ENCODE measurements at regions not wholly inside any gene's neighbourhood (a gene's known extent, or its start where the extent isn't known, plus 50 kb on each side); places are given as distances from the start of the nearest gene placed in this dataset.
"Not testable (repeated sequence)": the region's sequence is repeated elsewhere in the genome, so short reads cannot be mapped to it uniquely, and the experiment has no call there.

- Histone ChIP-seq H3K27me3 (ENCODE audit: insufficient read depth, low read length) (no peaks in the 10 kb centered on the region), H3K4me2 (ENCODE audit: low read length) (no peak overlapping the region), H3K27ac (ENCODE audit: low read depth, low read length) (no peak overlapping the region), H3K79me2 (ENCODE audit: insufficient read depth, low read length) (no peaks in the 10 kb centered on the region), H2AFZ (ENCODE audit: low read depth, low read length) (no peak overlapping the region), H3K4me1 (ENCODE audit: insufficient read depth, low read length) (no peaks in the 10 kb centered on the region), H4K20me1 (ENCODE audit: insufficient read depth, low read length) (no peaks in the 10 kb centered on the region), H3K4me3 (ENCODE audit: insufficient read depth, low read depth, low read length) (no peak overlapping the region), H3K9me3 (ENCODE audit: insufficient read depth, low read depth, low read length) (no peaks in the 10 kb centered on the region), H3K9ac (ENCODE audit: low read length) (no peak overlapping the region), H3K36me3 (ENCODE audit: insufficient read depth, low read length) (no peaks in the 10 kb centered on the region)
- H3K9me3 Mint-ChIP-seq (ENCODE audit: unreplicated experiment): no peaks in the 10 kb centered on the region
- TF ChIP-seq CTCF (IDR thresholded peaks at IDR 0.05; ENCODE audit: insufficient read depth, low read depth, low read length) (no peak), EZH2 (IDR thresholded peaks at IDR 0.05; ENCODE audit: insufficient read depth, low read length) (no peak)
- H3K27ac Mint-ChIP-seq (ENCODE audit: unreplicated experiment): no peak overlapping the region
- no peak for FAIRE-seq
- H3K36me3 Mint-ChIP-seq (ENCODE audit: low read depth, unreplicated experiment): no peaks in the 10 kb centered on the region
- H3K4me1 Mint-ChIP-seq (ENCODE audit: low read depth, unreplicated experiment): no peaks in the 10 kb centered on the region
- no peak overlapping the region for H3K4me3 Mint-ChIP-seq (ENCODE audit: unreplicated experiment)
- DNase-seq (ENCODE audit: low read depth): no peak
- no peaks in the 10 kb centered on the region for H3K27me3 Mint-ChIP-seq (ENCODE audit: low read depth, unreplicated experiment)
Measured at GRCh38 chr3:193057616-193058015, 140.0 kb upstream of the MB21D2 start.

DNA sequence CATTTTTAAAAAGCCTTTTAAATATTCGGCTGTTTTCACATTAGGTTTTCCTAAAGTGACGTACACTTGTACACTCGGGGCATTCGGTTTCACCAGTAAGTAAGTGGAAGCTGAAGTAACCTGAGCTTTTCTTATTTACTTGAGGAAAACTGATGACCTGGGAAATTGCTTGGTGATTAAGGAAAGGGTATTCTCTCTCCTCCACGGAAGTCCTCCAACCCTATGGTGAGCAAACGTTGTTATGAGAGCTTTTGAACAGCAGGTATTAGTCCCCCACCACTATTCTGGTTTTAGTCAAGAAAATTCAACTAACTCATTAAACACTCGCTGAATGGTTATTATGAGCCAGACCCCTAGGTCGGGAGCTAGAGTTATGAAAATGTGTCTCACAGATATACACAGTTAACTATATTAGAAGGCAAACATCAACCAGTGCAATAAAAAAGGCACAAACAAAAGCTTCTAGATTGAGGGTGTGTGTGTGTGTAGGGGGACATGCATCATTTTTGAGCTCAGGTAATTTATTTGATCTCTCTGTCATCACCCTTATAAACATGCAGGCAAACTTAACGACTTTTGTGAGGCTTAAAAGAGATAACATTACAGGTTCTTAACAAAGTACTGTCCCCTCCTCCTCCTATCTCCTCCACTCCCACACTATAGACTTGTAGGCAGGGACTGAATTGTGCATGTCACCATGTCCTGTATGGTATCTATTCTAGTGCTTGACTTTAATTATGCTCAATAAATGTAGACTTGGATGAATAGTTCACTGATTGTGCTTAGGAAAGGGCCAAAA, 143.3 kb upstream of the MB21D2 start:
- Histone ChIP-seq H4K20me1 (ENCODE audit: insufficient read depth, low read length) (no peaks in the 10 kb centered on the region), H3K4me1 (ENCODE audit: insufficient read depth, low read length) (no peaks in the 10 kb centered on the region), H3K36me3 (ENCODE audit: insufficient read depth, low read length) (no peaks in the 10 kb centered on the region), H3K79me2 (ENCODE audit: insufficient read depth, low read length) (no peaks in the 10 kb centered on the region), H2AFZ (ENCODE audit: low read depth, low read length) (no peak overlapping the region), H3K9me3 (ENCODE audit: insufficient read depth, low read depth, low read length) (no peaks in the 10 kb centered on the region), H3K27me3 (ENCODE audit: insufficient read depth, low read length) (no peaks in the 10 kb centered on the region), H3K4me3 (ENCODE audit: insufficient read depth, low read depth, low read length) (no peak overlapping the region), H3K27ac (ENCODE audit: low read depth, low read length) (no peak overlapping the region), H3K9ac (ENCODE audit: low read length) (no peak overlapping the region), H3K4me2 (ENCODE audit: low read length) (no peak overlapping the region)
- Mint-ChIP-seq H3K27ac (ENCODE audit: unreplicated experiment) (no peak overlapping the region), H3K9me3 (ENCODE audit: unreplicated experiment) (no peaks in the 10 kb centered on the region), H3K27me3 (ENCODE audit: low read depth, unreplicated experiment) (no peaks in the 10 kb centered on the region), H3K4me3 (ENCODE audit: unreplicated experiment) (no peak overlapping the region), H3K36me3 (ENCODE audit: low read depth, unreplicated experiment) (no peaks in the 10 kb centered on the region), H3K4me1 (ENCODE audit: low read depth, unreplicated experiment) (no peaks in the 10 kb centered on the region)
- no peak for DNase-seq (ENCODE audit: low read depth)
- FAIRE-seq: no peak
- TF ChIP-seq EZH2 (IDR thresholded peaks at IDR 0.05; ENCODE audit: insufficient read depth, low read length) (no peak), CTCF (IDR thresholded peaks at IDR 0.05; ENCODE audit: insufficient read depth, low read depth, low read length) (no peak)

- Histone ChIP-seq H3K27me3 (ENCODE audit: insufficient read depth, low read length) (no peaks in the 10 kb centered on the region), H3K79me2 (ENCODE audit: insufficient read depth, low read length) (no peaks in the 10 kb centered on the region), H3K9ac (ENCODE audit: low read length) (no peak overlapping the region), H3K9me3 (ENCODE audit: insufficient read depth, low read depth, low read length) (no peaks in the 10 kb centered on the region), H4K20me1 (ENCODE audit: insufficient read depth, low read length) (no peaks in the 10 kb centered on the region), H3K4me3 (ENCODE audit: insufficient read depth, low read depth, low read length) (no peak overlapping the region), H3K4me1 (ENCODE audit: insufficient read depth, low read length) (no peaks in the 10 kb centered on the region), H2AFZ (ENCODE audit: low read depth, low read length) (no peak overlapping the region), H3K27ac (ENCODE audit: low read depth, low read length) (no peak overlapping the region), H3K4me2 (ENCODE audit: low read length) (no peak overlapping the region), H3K36me3 (ENCODE audit: insufficient read depth, low read length) (no peaks in the 10 kb centered on the region)
- H3K4me1 Mint-ChIP-seq (ENCODE audit: low read depth, unreplicated experiment): no peaks in the 10 kb centered on the region
- peaks cover 3% of the 10 kb centered on the region for H3K9me3 Mint-ChIP-seq (ENCODE audit: unreplicated experiment)
- DNase-seq (ENCODE audit: low read depth) (no peak), FAIRE-seq (no peak)
- H3K27ac Mint-ChIP-seq (ENCODE audit: unreplicated experiment): no peak overlapping the region
- H3K27me3 Mint-ChIP-seq (ENCODE audit: low read depth, unreplicated experiment): no peaks in the 10 kb centered on the region
- H3K4me3 Mint-ChIP-seq (ENCODE audit: unreplicated experiment): no peak overlapping the region
- H3K36me3 Mint-ChIP-seq (ENCODE audit: low read depth, unreplicated experiment): no peaks in the 10 kb centered on the region
- no peak for TF ChIP-seq CTCF (IDR thresholded peaks at IDR 0.05; ENCODE audit: insufficient read depth, low read depth, low read length)
- TF ChIP-seq EZH2 (IDR thresholded peaks at IDR 0.05; ENCODE audit: insufficient read depth, low read length): no peak
Measured at GRCh38 chr3:193068365-193068764, 150.7 kb upstream of the MB21D2 start.

DNA sequence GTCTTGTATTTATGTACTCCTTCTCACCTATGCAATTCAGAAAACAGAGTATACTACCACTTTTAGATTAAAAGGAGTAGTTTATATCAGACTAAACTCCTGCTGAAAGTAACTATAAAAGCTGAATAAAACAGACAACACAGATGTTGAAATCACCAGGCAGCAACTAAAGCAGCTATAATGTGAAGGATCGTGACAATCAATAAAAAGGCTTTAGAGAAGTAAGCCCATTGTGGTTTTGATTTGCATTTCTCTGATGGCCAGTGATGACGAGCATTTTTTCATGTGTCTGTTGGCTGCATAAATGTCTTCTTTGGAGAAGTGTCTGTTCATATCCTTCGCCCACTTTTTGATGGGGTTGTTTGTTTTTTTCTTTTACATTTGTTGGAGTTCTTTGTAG, 152.1 kb upstream of the MB21D2 start:
- not testable (repeated sequence) for H3K4me1 ChIP-seq (ENCODE audit: insufficient read depth, low read length); FAIRE-seq; DNase-seq (ENCODE audit: low read depth); H3K79me2 ChIP-seq (ENCODE audit: insufficient read depth, low read length); H3K36me3 Mint-ChIP-seq (ENCODE audit: low read depth, unreplicated experiment); H3K4me3 ChIP-seq (ENCODE audit: insufficient read depth, low read depth, low read length); H3K36me3 ChIP-seq (ENCODE audit: insufficient read depth, low read length); H3K27me3 Mint-ChIP-seq (ENCODE audit: low read depth, unreplicated experiment); H4K20me1 ChIP-seq (ENCODE audit: insufficient read depth, low read length); H3K27ac ChIP-seq (ENCODE audit: low read depth, low read length); H3K4me2 ChIP-seq (ENCODE audit: low read length); H3K27ac Mint-ChIP-seq (ENCODE audit: unreplicated experiment); H3K9me3 Mint-ChIP-seq (ENCODE audit: unreplicated experiment); H3K4me3 Mint-ChIP-seq (ENCODE audit: unreplicated experiment); H3K9ac ChIP-seq (ENCODE audit: low read length); H3K27me3 ChIP-seq (ENCODE audit: insufficient read depth, low read length); H3K4me1 Mint-ChIP-seq (ENCODE audit: low read depth, unreplicated experiment); H3K9me3 ChIP-seq (ENCODE audit: insufficient read depth, low read depth, low read length); H2AFZ ChIP-seq (ENCODE audit: low read depth, low read length)

All from astrocyte (in vitro differentiated cells and primary cell).